NCI-H460 (cell line): ENCODE measurements at regions not wholly inside any gene's neighbourhood (a gene's known extent, or its start where the extent isn't known, plus 50 kb on each side); places are given as distances from the start of the nearest gene placed in this dataset.

Source experiments
- DNase-seq: peaks from one replicate; pipeline ENCODE4 v3.0.0-alpha.2; 2016; ENCODE audit warnings: low read depth; ENCODE audit errors: extremely low read depth

- no peak for DNase-seq
Measured at GRCh38 chr11:112398798-112399478, 138.3 kb upstream of the PLET1 start.

DNA sequence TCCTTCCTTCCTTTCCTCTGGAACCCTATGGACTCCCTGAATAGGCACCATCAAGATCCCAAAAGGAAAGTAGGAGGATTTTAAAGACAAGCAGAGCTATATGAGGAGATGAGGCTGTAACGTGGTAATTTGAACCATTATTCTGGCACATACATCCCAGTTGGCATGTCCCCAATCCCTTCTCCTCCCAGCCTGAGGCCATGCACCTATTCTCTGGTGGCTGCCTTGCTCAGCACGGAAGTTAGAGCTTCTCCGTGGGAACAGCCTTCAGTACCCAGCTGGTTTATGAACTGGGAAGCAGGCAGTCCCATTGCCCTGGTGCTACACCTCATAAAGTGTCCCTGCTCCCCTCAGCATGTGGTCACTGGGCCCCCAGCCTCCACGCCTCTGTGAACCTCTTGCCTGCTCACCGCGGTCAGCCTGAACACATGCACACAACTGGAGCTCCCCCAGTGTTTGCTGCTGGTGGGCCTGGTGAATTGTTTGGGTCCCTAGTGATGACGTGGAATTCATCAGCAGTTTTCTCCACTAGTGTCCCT lies 139.9 kb upstream of the PLET1 start:
- DNase-seq = no peak

DNA sequence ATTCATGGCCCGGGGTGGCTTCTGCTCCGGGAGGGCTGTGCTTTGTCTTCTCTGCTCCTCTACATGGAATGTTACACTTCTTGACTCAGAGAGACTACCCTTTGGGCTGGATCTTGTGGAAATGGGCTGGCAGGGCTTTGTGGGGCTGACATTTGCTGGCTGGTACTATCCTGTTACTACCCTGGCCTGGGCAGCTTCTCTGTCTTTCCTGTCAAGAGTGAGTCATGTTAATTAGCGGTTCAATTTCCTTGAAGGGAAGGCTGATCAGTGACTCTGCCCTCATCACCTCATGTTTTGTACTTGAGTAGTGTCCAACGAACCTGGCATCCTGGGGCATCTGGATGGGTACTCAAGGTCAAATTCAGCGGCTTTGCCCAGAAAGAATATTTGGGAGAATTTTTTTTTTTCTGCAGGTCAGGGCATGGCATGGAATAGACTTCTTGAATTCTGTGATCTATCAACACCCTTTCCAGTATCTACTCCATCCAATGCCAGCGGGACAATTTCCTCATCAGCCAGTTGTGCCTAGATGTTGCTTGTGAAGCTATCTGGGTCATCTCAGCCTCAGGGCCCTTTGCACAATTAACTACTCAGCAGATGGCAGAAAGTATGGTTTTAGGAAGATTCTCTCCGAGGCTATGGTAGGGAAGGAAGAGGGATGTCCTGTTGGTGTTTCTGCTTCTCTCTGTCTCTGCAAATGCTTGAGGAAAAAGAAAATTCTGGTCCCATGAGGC lies 140.5 kb upstream of the PLET1 start:
- DNase-seq = no peak

DNA sequence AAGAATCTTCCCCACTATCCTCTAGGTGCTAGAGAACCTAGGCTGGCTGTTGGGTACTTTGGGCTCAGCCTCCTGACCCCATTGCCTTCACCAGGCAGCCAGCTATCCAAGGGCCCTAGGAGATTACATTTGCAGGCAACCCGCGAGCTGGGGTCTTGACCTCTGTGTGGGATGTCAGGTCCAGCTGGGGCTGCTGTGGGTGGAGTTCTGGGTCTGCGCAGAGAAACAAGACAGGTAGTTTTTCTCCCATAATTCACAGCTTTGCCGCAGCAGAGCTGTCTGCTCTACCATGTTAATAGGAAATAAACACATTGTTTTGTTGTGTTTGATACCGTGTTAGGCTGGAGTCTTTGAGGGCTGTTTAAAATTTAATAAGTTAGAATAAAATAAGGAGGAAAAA lies 142.8 kb upstream of the PLET1 start:
- DNase-seq = no peak

GRCh38 chr11:112404112-112404511 lies 143.5 kb upstream of the PLET1 start:
- DNase-seq = no peak

DNA sequence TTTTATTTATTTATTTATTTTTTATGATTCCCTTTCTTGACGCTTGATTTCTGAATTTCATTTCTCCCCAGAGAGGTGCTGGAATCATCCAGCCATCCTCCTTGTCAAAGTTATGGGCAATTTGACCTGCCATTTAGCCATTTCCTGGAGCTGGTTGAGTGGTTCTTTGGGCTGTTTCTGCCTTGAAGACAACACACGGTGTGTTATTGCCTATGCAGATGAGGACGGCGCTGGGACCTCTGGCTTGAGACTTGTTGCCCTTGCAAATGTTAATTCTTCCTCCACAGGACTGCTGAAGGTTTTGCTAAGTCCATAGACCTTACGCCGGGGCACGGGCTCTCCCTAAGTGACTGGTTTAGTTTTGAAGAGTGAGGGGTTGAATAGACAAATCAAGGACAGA lies 147.9 kb upstream of the PLET1 start:
- DNase-seq = no peak

DNA sequence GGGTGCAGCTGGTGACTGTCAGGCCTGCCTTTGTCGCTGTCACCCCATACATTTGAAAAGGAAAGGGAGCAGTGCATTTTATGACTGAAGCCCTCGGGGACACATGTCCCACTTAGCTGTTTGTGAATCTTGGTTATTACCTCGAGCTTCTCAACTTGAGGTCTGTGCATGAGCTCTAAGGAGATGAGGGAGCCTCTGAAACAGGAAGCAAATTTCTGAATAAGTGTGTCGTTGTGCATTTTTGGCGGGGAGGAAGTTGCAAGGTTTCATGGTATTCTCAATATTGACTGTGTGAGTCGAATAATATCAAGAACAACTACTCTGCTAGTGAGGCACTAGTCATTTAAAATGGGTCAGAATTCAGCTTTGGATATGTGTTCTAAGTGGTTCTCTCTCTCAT lies 149.7 kb upstream of the PLET1 start:
- no peak for DNase-seq

- DNase-seq = no peak
Measured at GRCh38 chr11:112412383-112412782, 151.7 kb upstream of the PLET1 start.

DNA sequence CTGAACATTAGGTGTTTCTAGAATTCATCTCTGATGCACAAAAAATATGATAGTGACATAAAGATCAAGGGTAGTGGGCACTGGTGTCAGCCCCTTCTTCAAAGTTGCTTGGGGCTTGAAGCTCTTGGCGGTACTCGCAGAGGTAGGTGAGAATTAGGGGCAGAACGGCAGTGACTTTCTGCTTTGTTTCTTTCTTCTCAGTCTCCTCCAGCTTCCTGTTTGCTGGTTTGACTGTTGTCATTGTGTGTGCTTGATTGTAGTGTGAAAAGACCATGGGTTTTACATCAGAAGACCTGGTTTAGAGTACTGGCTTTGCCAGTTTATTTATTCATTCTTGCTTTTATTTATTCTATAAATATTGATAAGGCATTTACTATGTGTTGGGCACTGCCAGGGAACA lies 156.7 kb upstream of the PLET1 start:
- no peak for DNase-seq

- no peak for DNase-seq
Measured at GRCh38 chr11:112418438-112418837, 157.8 kb upstream of the PLET1 start.

GRCh38 chr11:112421879-112422278 lies 161.2 kb upstream of the PLET1 start:
- no peak for DNase-seq

GRCh38 chr11:112425121-112425520 lies 164.5 kb upstream of the PLET1 start:
- DNase-seq = no peak

DNA sequence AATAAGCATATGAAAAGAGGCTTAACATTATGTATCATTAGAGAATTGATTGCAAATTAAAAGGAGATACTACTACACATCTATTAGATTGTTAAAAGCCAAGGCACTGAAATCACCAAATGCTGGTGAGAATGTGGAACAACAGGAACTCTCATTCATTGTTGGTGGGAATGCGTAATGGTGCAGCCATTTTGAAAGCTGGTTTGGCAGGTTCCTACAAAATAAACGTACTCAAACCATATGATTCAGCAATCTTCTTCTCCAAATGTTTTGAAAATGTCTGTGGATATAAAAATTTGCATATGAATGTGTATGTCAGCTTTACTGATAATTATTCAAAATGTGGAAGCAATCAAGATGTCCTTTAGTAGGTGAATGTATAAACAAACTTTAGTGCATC lies 176.4 kb upstream of the PLET1 start:
- DNase-seq = no peak

- no peak for DNase-seq
Measured at GRCh38 chr11:112439614-112440013, 179.0 kb upstream of the PLET1 start.

GRCh38 chr11:112440518-112440917 lies 179.9 kb upstream of the PLET1 start:
- no peak for DNase-seq

DNA sequence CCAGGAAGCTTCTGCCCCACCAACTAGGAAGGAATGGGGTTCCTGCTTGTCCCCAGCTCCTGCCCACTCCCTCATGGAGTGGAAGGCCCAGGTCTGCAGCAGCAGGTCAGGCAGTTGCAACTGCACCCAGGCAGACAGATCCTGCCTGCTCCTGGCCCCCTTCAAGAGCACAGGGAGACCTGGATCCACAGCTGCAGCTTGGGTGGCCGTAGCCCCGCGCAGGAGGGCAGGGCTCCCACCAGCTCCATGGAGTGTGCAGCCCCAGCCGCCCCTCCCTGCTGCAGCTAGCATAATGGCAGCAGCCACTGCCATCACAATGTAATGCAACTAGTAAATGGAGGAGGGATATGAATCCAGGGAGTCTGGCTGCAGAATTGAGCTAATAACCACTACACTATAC lies 187.5 kb upstream of the PLET1 start:
- no peak for DNase-seq

GRCh38 chr11:112448806-112449205 lies 188.1 kb upstream of the PLET1 start:
- no peak for DNase-seq

DNA sequence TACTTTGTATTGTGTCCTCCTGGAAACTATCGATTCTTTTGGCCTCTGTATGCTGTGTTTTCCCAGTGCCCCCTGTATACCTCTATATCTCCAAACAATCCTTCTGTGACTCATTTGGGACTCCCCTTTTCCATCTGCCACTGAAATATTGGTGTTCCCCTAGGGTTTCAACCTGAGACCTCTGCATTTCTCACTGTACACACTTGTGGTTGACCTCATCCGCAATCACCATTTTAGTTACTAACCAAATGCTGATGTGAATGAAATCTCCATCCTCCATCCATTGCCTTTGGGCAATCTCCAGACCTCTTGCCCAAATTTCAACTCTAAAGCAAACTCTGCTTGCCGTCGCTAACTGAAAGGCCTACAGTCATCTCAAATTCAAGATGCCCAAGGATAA lies 190.6 kb upstream of the PLET1 start:
- no peak for DNase-seq

DNA sequence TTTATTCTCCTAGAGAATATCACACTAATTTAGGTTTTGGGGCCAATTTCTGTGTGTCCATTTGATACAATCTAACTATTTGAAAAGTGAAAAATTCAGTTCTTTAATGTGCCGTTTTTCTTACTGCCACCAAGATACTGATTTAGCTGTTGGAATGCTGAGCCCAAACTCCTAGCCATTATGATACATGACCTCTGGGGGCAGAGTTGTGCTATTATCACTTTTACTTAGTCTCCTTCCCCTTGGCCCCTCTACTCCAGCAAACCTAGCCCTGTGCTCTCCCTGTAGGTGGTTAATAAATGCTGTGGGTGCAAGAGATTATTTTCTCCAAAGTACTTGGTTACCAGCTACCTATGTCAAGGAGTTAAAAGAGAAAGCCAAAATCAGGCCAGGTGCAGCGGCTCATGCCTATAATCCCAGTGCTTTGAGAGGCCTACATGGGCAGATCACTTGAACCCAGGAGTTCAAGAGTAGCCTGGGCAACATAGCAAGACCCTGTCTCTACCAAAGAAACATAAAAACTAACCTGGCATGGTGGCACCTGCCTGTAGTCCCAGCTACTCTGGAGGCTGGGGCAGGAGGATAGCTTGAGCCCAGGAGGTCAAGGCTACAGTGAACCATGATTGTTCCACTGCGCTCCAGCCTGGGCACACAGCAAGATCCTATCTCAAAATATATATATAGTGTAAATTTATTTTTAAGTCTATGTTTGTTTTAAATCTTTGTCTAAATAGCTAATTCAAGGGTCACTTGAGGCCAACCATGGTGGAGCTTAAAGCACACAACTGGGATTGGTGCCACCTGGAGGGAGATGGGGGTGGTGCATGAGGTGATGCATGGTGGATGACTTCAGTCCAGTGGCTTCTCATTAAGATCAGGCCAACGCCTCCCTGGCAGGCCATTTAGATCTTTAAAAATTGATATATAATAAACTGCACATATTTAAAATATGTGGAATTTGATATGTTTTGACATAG lies 193.2 kb upstream of the PLET1 start:
- peak; percentile 26 for DNase-seq

DNA sequence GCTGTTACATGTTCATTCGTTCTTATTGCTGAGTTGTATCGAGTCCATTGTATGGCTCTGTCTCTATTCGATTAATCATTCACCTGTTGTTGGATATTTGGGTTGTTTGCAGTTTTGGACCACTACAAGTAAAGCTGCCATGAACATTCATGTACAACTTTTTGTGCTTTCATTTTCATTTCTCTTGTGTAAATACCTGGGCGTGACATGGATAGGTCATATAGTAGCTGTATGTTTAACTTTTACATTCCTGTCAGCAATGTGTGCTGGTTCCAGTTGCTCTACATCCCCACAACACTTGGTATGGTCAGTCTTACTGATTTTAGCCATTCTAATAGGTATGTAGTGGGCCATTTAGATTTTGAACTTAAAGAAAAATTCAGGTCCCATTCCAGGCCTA lies 194.2 kb upstream of the PLET1 start:
- DNase-seq = no peak

DNA sequence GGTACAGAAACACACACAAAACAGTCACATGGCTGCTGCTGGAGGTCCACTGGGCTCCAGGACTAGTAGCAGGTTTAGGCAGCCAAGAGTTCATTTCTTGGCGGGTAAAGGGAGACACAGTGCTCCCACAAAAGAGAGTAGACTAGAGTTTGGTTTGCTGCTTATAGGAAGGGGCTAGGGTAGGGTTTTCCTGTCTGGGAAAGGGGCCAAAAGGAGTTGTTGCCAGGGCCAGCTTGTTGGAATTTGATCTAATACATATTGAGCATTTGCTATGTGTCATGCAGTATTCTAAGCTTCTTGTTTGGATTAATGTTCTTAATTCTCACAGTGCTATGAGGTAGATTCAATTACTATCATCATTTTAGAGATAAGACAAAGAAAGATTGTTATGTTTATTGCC lies 195.1 kb upstream of the PLET1 start:
- no peak for DNase-seq
